A673 (cell line): ENCODE measurements at regions not wholly inside any gene's neighbourhood (a gene's known extent, or its start where the extent isn't known, plus 50 kb on each side); places are given as distances from the start of the nearest gene placed in this dataset.

ENCODE experiments used
- EZH2 ChIP-seq: fragments of 200-600 bp; sonication (generic); IDR thresholded peaks from 2 replicates; pipeline ENCODE4 v1.6.1; 2017; ENCODE audit warnings: borderline replicate concordance, low read depth, mild to moderate bottlenecking, mixed read lengths, antibody characterized with exemption, low read length; ENCODE audit not compliant: poor library complexity, severe bottlenecking
- TF ChIP-seq, protein P1 (sequence below): fragments of 300-800, 200-600 bp; sonication (generic); conservative IDR thresholded peaks from 2 replicates; pipeline ENCODE4 v1.5.1; 2017; ENCODE audit warnings: low read depth, mild to moderate bottlenecking, antibody characterized with exemption, low read length, moderate library complexity, mixed read lengths

- TF ChIP-seq, protein P1, sequence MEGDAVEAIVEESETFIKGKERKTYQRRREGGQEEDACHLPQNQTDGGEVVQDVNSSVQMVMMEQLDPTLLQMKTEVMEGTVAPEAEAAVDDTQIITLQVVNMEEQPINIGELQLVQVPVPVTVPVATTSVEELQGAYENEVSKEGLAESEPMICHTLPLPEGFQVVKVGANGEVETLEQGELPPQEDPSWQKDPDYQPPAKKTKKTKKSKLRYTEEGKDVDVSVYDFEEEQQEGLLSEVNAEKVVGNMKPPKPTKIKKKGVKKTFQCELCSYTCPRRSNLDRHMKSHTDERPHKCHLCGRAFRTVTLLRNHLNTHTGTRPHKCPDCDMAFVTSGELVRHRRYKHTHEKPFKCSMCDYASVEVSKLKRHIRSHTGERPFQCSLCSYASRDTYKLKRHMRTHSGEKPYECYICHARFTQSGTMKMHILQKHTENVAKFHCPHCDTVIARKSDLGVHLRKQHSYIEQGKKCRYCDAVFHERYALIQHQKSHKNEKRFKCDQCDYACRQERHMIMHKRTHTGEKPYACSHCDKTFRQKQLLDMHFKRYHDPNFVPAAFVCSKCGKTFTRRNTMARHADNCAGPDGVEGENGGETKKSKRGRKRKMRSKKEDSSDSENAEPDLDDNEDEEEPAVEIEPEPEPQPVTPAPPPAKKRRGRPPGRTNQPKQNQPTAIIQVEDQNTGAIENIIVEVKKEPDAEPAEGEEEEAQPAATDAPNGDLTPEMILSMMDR: no peak
- TF ChIP-seq EZH2: no peak
Measured at GRCh38 chr15:93989440-93989998, 241.8 kb upstream of the MCTP2 start.
